Transverse colon (tissue), 4 donors: ENCODE measurements at regions not wholly inside any gene's neighbourhood (a gene's known extent, or its start where the extent isn't known, plus 50 kb on each side); places are given as distances from the start of the nearest gene placed in this dataset.

ENCODE experiments used
- POLR2A ChIP-seq: fragments of 450-650 bp; IDR thresholded peaks from one replicate; pipeline ENCODE4 v1.6.1; 2016; ENCODE audit warnings: antibody characterized with exemption, mild to moderate bottlenecking, moderate library complexity
- POLR2AphosphoS5 ChIP-seq, 3 donors: sonication (generic); formaldehyde crosslinking; IDR thresholded peaks; one replicate each; pipeline ENCODE4 v1.6.1; 2016; ENCODE audit warnings: antibody characterized with exemption in 3 of 3
- TF ChIP-seq, protein P1 (sequence below), 5 experiments: fragments of 200-600 bp in 3 of 5; fragments of 450-650 bp in 2 of 5; sonication (generic) in 3 of 5; IDR thresholded peaks; 1 replicate in 2 of 5; 2 replicates in 3 of 5; pipeline ENCODE4 v1.5.1; 2016 to 2017; ENCODE audit warnings: antibody characterized with exemption in 5 of 5, inconsistent platforms in 3 of 5, mild to moderate bottlenecking in 2 of 5, moderate library complexity in 1 of 5

DNA sequence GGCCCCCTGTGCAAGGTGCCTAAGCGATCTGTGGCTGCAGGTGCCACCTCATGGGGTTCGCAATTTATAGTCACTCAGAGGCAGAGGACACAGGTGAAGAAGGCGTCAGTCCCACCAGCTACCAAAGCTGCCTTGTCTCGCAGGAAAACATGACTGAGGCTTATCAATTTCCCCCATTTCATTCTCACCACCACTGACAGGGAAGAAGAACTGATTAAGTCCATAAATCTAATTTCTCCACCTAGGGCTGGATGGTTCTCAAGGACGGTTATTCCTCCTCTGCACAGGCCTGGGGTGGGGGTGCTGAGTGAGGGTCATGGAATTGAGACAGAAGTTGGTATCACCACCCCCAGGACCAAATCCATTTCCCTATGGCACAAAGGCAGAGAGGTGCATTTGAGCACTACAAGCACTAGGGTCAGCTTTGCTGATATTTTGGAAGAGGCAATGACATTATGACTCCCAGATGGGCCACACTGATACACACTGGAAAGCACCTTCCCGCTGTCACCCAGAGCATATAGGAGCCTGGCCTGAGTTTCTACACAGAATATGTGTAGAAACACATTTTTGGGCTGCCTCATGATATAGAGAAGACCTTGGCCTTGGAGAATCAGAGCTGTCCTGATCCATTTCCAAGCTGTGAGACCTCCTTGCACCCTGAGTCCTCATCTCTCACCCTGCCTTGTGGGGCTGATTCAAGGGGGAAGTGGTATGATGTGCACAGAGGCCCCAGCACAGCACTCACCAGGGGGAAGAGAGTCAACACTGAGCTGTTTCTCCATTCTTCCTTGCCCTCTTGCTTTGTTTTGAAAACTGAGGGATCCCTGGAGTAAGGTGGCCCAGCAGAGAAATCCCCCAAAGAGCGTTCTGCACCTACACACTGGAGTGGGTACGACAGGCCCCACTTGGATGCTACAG is 59.4 kb downstream of the PITPNM2 start:
- no peak for TF ChIP-seq POLR2AphosphoS5 (IDR thresholded peaks at IDR 0.05)
- TF ChIP-seq, protein P1, sequence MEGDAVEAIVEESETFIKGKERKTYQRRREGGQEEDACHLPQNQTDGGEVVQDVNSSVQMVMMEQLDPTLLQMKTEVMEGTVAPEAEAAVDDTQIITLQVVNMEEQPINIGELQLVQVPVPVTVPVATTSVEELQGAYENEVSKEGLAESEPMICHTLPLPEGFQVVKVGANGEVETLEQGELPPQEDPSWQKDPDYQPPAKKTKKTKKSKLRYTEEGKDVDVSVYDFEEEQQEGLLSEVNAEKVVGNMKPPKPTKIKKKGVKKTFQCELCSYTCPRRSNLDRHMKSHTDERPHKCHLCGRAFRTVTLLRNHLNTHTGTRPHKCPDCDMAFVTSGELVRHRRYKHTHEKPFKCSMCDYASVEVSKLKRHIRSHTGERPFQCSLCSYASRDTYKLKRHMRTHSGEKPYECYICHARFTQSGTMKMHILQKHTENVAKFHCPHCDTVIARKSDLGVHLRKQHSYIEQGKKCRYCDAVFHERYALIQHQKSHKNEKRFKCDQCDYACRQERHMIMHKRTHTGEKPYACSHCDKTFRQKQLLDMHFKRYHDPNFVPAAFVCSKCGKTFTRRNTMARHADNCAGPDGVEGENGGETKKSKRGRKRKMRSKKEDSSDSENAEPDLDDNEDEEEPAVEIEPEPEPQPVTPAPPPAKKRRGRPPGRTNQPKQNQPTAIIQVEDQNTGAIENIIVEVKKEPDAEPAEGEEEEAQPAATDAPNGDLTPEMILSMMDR (IDR thresholded peaks at IDR 0.05): no peak
- TF ChIP-seq POLR2A: no peak
